ENCODE measurements at regions not wholly inside any gene's neighbourhood (a gene's known extent, or its start where the extent isn't known, plus 50 kb on each side); places are given as distances from the start of the nearest gene placed in this dataset.

GRCh38 chr4:156591679-156592078 is 379.9 kb downstream of the PDGFC start:
- DNase-seq = no peak

- no peak for DNase-seq
These were observed 387.5 kb downstream of the PDGFC start for GRCh38 chr4:156584100-156584499.

GRCh38 chr4:156583265-156583664 is 388.3 kb downstream of the PDGFC start:
- no peak for DNase-seq

GRCh38 chr4:156581282-156582063 is 390.1 kb downstream of the PDGFC start:
- DNase-seq = no peak

- DNase-seq = no peak
These were observed 392.9 kb downstream of the PDGFC start for GRCh38 chr4:156578713-156579112.

- DNase-seq = no peak
These were observed 393.6 kb downstream of the PDGFC start for GRCh38 chr4:156578005-156578404.

- no peak for DNase-seq
These were observed 394.7 kb downstream of the PDGFC start for GRCh38 chr4:156576946-156577345.

GRCh38 chr4:156575430-156576073 is 396.0 kb downstream of the PDGFC start:
- no peak for DNase-seq

- DNase-seq = no peak
These were observed 400.5 kb downstream of the PDGFC start for GRCh38 chr4:156571146-156571545.

GRCh38 chr4:156569535-156569934 is 402.1 kb downstream of the PDGFC start:
- DNase-seq = no peak

GRCh38 chr4:156568484-156568883 is 403.1 kb downstream of the PDGFC start:
- DNase-seq = no peak

- no peak for DNase-seq
These were observed 403.6 kb downstream of the PDGFC start for GRCh38 chr4:156568041-156568440.

- no peak for DNase-seq
These were observed 410.9 kb downstream of the PDGFC start for GRCh38 chr4:156560701-156561100.

- no peak for DNase-seq
These were observed 412.3 kb downstream of the PDGFC start for GRCh38 chr4:156559346-156559745.

- no peak for DNase-seq
These were observed 413.1 kb downstream of the PDGFC start for GRCh38 chr4:156558373-156559025.

GRCh38 chr4:156557920-156558319 is 413.7 kb downstream of the PDGFC start:
- DNase-seq = no peak

- DNase-seq = no peak
These were observed 415.3 kb downstream of the PDGFC start for GRCh38 chr4:156556336-156556735.

- DNase-seq = no peak
These were observed 417.9 kb downstream of the PDGFC start for GRCh38 chr4:156553659-156554058.

GRCh38 chr4:156547891-156548290 is 423.7 kb downstream of the PDGFC start:
- no peak for DNase-seq

- no peak for DNase-seq
These were observed 424.2 kb downstream of the PDGFC start for GRCh38 chr4:156547439-156547838.

- DNase-seq = no peak
These were observed 426.4 kb downstream of the PDGFC start for GRCh38 chr4:156545003-156545785.

GRCh38 chr4:156539376-156539775 is 432.2 kb downstream of the PDGFC start:
- DNase-seq = no peak

- no peak for DNase-seq
These were observed 432.8 kb downstream of the PDGFC start for GRCh38 chr4:156538651-156539257.
